ENCODE measurements at regions not wholly inside any gene's neighbourhood (a gene's known extent, or its start where the extent isn't known, plus 50 kb on each side); places are given as distances from the start of the nearest gene placed in this dataset.
"Not testable (repeated sequence)": the region's sequence is repeated elsewhere in the genome, so short reads cannot be mapped to it uniquely, and the experiment has no call there.

GRCh38 chr2:43067254-43068040 lies 159.0 kb downstream of the ZFP36L2 start:
- intact Hi-C loops (cut with DNase I; ENCODE audit: low total_unique reads) = no loop called here
- Histone ChIP-seq H3K27ac (no peak overlapping the region), H3K27me3 (no peaks in the 10 kb centered on the region), H3K4me3 (no peak overlapping the region), H3K9me3 (no peaks in the 10 kb centered on the region), H3K36me3 (no peaks in the 10 kb centered on the region), H3K4me1 (peaks cover 28 to 29% of the 10 kb centered on the region in 2 donors)
- ATAC-seq (no peak), DNase-seq (no peak)
- in situ Hi-C loops (cut with MboI; ENCODE audit: low sequenced_read_pairs in 4 of 4) = no loop called here
- TF ChIP-seq POLR2A (IDR thresholded peaks at IDR 0.05) (no peak), CTCF (IDR thresholded peaks at IDR 0.05 in 4 of 5, conservative IDR thresholded peaks at IDR 0.05 in 1 of 5) (no peak)

- in situ Hi-C loops (cut with MboI; ENCODE audit: low sequenced_read_pairs in 4 of 4); intact Hi-C loops (cut with DNase I; ENCODE audit: low total_unique reads); H3K36me3 ChIP-seq; H3K4me3 ChIP-seq; H3K9me3 ChIP-seq; H3K27me3 ChIP-seq; ATAC-seq; H3K27ac ChIP-seq: not testable (repeated sequence)
- peaks cover 21 to 22% of the 10 kb centered on the region in 2 donors for H3K4me1 ChIP-seq
- DNase-seq = peak in 1 of 2 donors; percentile 5
Measured at GRCh38 chr2:43066541-43067253, 159.7 kb downstream of the ZFP36L2 start.

GRCh38 chr2:43065871-43066270 lies 160.5 kb downstream of the ZFP36L2 start:
- TF ChIP-seq CTCF (IDR thresholded peaks at IDR 0.05 in 4 of 5, conservative IDR thresholded peaks at IDR 0.05 in 1 of 5) (no peak), POLR2A (IDR thresholded peaks at IDR 0.05) (no peak)
- ATAC-seq = no peak
- Histone ChIP-seq H3K36me3 (no peaks in the 10 kb centered on the region), H3K4me1 (peaks cover 12 to 14% of the 10 kb centered on the region in 2 donors), H3K9me3 (no peaks in the 10 kb centered on the region), H3K27me3 (no peaks in the 10 kb centered on the region), H3K4me3 (no peak overlapping the region), H3K27ac (no peak overlapping the region)
- intact Hi-C loops (cut with DNase I; ENCODE audit: low total_unique reads) (no loop called here), in situ Hi-C loops (cut with MboI; ENCODE audit: low sequenced_read_pairs in 4 of 4) (no loop called here)
- peak in 1 of 2 donors; percentile 9 for DNase-seq

- no peaks in the 10 kb centered on the region for H3K9me3 ChIP-seq
- H3K4me1 ChIP-seq = peaks cover 4 to 5% of the 10 kb centered on the region in 2 donors
- H3K27me3 ChIP-seq = no peaks in the 10 kb centered on the region
- H3K27ac ChIP-seq = no peak overlapping the region
- in situ Hi-C loops (cut with MboI; ENCODE audit: low sequenced_read_pairs in 4 of 4) (no loop called here), intact Hi-C loops (cut with DNase I; ENCODE audit: low total_unique reads) (no loop called here)
- H3K4me3 ChIP-seq = no peak overlapping the region
- DNase-seq (peak in 1 of 2 donors; percentile 5), ATAC-seq (no peak)
- no peaks in the 10 kb centered on the region for H3K36me3 ChIP-seq
- TF ChIP-seq POLR2A (IDR thresholded peaks at IDR 0.05) = no peak
- TF ChIP-seq CTCF (IDR thresholded peaks at IDR 0.05 in 4 of 5, conservative IDR thresholded peaks at IDR 0.05 in 1 of 5) = no peak
Measured at GRCh38 chr2:43065036-43065435, 161.4 kb downstream of the ZFP36L2 start.

GRCh38 chr2:43063096-43063495 lies 163.3 kb downstream of the ZFP36L2 start:
- ATAC-seq; H3K4me1 ChIP-seq; DNase-seq; H3K36me3 ChIP-seq; H3K4me3 ChIP-seq; H3K27ac ChIP-seq; intact Hi-C loops (cut with DNase I; ENCODE audit: low total_unique reads); in situ Hi-C loops (cut with MboI; ENCODE audit: low sequenced_read_pairs in 4 of 4); H3K27me3 ChIP-seq; H3K9me3 ChIP-seq: not testable (repeated sequence)

All from gastrocnemius medialis (tissue), 4 donors.